Gastroesophageal sphincter (tissue), 4 donors: ENCODE measurements at regions not wholly inside any gene's neighbourhood (a gene's known extent, or its start where the extent isn't known, plus 50 kb on each side); places are given as distances from the start of the nearest gene placed in this dataset.

Source experiments
- ATAC-seq: fragments of 150-250 bp; one replicate; pipeline ENCODE4 v1.9.1; 2016; ENCODE audit warnings: mild to moderate bottlenecking, moderate library complexity
- H3K27ac ChIP-seq, 4 donors: fragments of 200-600 bp; sonication (generic) in 3 of 4; 1 replicate in 3 of 4; 2 replicates in 1 of 4; pipeline ENCODE4 v1.5.1; 2016 to 2019
- H3K27me3 ChIP-seq: fragments of 200-600 bp; sonication (generic); one replicate; pipeline ENCODE4 v1.5.1; 2019
- H3K36me3 ChIP-seq, 2 donors: fragments of 200-600 bp; sonication (generic); one replicate each; pipeline ENCODE4 v1.5.1; 2019; ENCODE audit warnings: control low read depth in 1 of 2
- H3K4me1 ChIP-seq, 3 donors: fragments of 200-600 bp; sonication (generic); 1 replicate in 2 of 3; 2 replicates in 1 of 3; pipeline ENCODE4 v1.5.1; 2016 to 2019; ENCODE audit warnings: control low read depth in 2 of 3
- H3K4me3 ChIP-seq, 2 donors: fragments of 200-600 bp; sonication (generic); one replicate each; pipeline ENCODE4 v1.5.1; 2019; ENCODE audit warnings: mild to moderate bottlenecking in 1 of 2, moderate library complexity in 1 of 2
- H3K9me3 ChIP-seq, 3 donors: fragments of 200-600 bp; sonication (generic); one replicate each; pipeline ENCODE4 v1.5.1; 2017 to 2019; ENCODE audit warnings: control low read depth in 2 of 3
- EP300 ChIP-seq: sonication (generic); formaldehyde crosslinking; IDR thresholded peaks from one replicate; pipeline ENCODE4 v1.6.1; 2017; ENCODE audit warnings: antibody characterized with exemption, mild to moderate bottlenecking
- POLR2A ChIP-seq, 2 donors: fragments of 450-650 bp; IDR thresholded peaks; one replicate each; pipeline ENCODE4 v1.6.1; 2017; ENCODE audit warnings: antibody characterized with exemption in 2 of 2, mild to moderate bottlenecking in 2 of 2, moderate library complexity in 1 of 2
- POLR2AphosphoS5 ChIP-seq: sonication (generic); formaldehyde crosslinking; IDR thresholded peaks from one replicate; pipeline ENCODE4 v1.6.1; 2017; ENCODE audit warnings: antibody characterized with exemption
- WGBS, 2 donors: methylation state at CpG; one replicate each; pipeline ENCODE4 v1.1.5; 2018; ENCODE audit warnings: low coverage in 1 of 2; 5-methylcytosine and 5-hydroxymethylcytosine counted together
- TF ChIP-seq, protein P1 (sequence below), 4 experiments: fragments of 200-600 bp in 2 of 4; fragments of 450-650 bp in 2 of 4; sonication (generic) in 1 of 4; IDR thresholded peaks; one replicate each; pipeline ENCODE4 v1.5.1; 2017 to 2019; ENCODE audit warnings: antibody characterized with exemption in 4 of 4, mild to moderate bottlenecking in 2 of 4, moderate library complexity in 2 of 4

DNA sequence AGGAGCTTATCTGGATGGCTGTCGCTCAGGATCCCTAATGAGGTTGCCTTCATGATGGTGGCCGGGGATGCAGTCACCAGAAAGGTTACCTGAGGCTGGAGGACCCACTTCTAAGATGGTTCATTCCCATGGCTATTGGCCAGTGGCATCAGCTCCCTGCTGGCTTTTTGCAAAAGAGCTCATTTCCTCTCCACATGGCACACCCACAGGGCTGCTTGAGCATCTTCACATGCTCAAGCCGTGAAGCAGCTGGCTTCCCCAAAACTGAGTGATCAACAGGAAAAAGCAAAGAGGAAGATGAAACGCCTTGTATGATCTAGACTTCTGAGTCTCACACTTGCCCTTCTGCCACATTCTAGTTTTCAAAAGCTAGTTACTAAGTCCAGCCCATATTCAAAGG is 124.6 kb upstream of the CXADR start:
- Histone ChIP-seq H3K4me1 (no peaks in the 10 kb centered on the region), H3K27ac (no peak overlapping the region), H3K36me3 (no peaks in the 10 kb centered on the region), H3K27me3 (no peaks in the 10 kb centered on the region), H3K4me3 (no peak overlapping the region), H3K9me3 (no peaks in the 10 kb centered on the region)
- whole genome bisulfite sequencing, 2 donors, result 63 to 64% methylated on average over 2 of the region's 4 CpGs
- TF ChIP-seq, protein P1, sequence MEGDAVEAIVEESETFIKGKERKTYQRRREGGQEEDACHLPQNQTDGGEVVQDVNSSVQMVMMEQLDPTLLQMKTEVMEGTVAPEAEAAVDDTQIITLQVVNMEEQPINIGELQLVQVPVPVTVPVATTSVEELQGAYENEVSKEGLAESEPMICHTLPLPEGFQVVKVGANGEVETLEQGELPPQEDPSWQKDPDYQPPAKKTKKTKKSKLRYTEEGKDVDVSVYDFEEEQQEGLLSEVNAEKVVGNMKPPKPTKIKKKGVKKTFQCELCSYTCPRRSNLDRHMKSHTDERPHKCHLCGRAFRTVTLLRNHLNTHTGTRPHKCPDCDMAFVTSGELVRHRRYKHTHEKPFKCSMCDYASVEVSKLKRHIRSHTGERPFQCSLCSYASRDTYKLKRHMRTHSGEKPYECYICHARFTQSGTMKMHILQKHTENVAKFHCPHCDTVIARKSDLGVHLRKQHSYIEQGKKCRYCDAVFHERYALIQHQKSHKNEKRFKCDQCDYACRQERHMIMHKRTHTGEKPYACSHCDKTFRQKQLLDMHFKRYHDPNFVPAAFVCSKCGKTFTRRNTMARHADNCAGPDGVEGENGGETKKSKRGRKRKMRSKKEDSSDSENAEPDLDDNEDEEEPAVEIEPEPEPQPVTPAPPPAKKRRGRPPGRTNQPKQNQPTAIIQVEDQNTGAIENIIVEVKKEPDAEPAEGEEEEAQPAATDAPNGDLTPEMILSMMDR (IDR thresholded peaks at IDR 0.05), result no peak
- TF ChIP-seq EP300 (no peak), POLR2AphosphoS5 (no peak), POLR2A (IDR thresholded peaks at IDR 0.05) (no peak)
- ATAC-seq, result no peak

GRCh38 chr21:17389311-17389710 is 123.5 kb upstream of the CXADR start:
- 61 to 71% methylated on average over 1 of the region's 1 CpG for WGBS, 2 donors

DNA sequence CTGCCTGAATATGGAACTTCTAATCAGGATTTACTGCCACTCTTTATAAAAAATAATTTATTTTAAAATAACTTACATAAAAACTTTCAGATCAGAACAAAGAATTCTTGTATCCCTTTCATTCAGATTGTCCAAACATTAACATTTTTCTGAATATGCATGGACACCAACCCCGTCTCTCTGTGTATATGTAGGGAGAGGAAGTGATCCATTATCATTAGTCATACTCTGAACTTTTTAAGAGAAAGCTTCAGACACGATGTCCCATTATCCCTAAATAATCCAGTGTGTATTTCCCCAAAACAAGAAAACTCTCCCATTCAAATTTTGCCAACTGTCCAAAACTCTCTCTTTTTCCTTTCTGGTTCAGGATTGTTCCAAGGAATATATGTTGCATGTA is 122.3 kb upstream of the CXADR start:
- TF ChIP-seq EP300 (no peak), POLR2A (IDR thresholded peaks at IDR 0.05) (no peak), POLR2AphosphoS5 (no peak)
- TF ChIP-seq, protein P1 (IDR thresholded peaks at IDR 0.05), result no peak
- 38 to 58% methylated on average over 2 of the region's 2 CpGs for WGBS, 2 donors
- H3K27ac ChIP-seq, result no peak overlapping the region
- H3K4me1 ChIP-seq, result no peaks in the 10 kb centered on the region
- no peak for ATAC-seq
- no peaks in the 10 kb centered on the region for H3K36me3 ChIP-seq
- H3K9me3 ChIP-seq, result no peaks in the 10 kb centered on the region
- no peaks in the 10 kb centered on the region for H3K27me3 ChIP-seq
- H3K4me3 ChIP-seq, result no peak overlapping the region

More at GRCh38 chr21:17389311-17389710, 123.5 kb upstream of the CXADR start:
- Histone ChIP-seq H3K4me1 (no peaks in the 10 kb centered on the region), H3K27me3 (no peaks in the 10 kb centered on the region), H3K9me3 (no peaks in the 10 kb centered on the region), H3K4me3 (no peak overlapping the region), H3K36me3 (no peaks in the 10 kb centered on the region), H3K27ac (no peak overlapping the region)
- ATAC-seq, result no peak
- TF ChIP-seq POLR2AphosphoS5, result no peak

GRCh38 chr21:17391811-17392340 is 121.0 kb upstream of the CXADR start:
- Histone ChIP-seq H3K27me3 (no peaks in the 10 kb centered on the region), H3K9me3 (no peaks in the 10 kb centered on the region), H3K27ac (no peak overlapping the region), H3K4me1 (no peaks in the 10 kb centered on the region), H3K4me3 (no peak overlapping the region), H3K36me3 (no peaks in the 10 kb centered on the region)
- 69 to 81% methylated on average over 2 to 3 of the region's 3 CpGs for WGBS, 2 donors
- ATAC-seq, result no peak
- TF ChIP-seq POLR2AphosphoS5, result no peak
- TF ChIP-seq EP300, result no peak
- TF ChIP-seq, protein P1 (IDR thresholded peaks at IDR 0.05), result no peak
- TF ChIP-seq POLR2A (IDR thresholded peaks at IDR 0.05), result no peak

DNA sequence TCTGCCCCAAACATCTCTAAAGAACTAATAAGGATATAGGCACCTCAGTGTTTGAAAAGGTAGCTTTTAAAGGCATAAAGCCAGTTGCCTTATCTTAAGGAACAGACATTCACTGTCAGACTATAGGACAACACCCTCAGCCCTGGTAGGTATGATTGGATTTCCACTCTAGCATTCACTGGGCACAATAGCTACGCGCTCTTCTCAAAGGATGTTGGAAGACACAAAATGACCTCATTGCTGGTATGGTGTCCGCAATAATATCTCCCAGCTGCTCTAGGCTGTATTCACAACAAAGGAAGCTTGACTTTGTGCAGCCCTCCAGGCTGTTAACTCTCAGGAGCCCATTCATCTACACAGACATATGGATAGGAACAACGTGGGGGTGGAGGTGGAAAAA is 119.4 kb upstream of the CXADR start:
- no peak for TF ChIP-seq EP300
- TF ChIP-seq POLR2A (IDR thresholded peaks at IDR 0.05), result no peak
- no peak for TF ChIP-seq POLR2AphosphoS5
- TF ChIP-seq, protein P1 (IDR thresholded peaks at IDR 0.05), result no peak
- Histone ChIP-seq H3K27me3 (no peaks in the 10 kb centered on the region), H3K4me3 (no peak overlapping the region), H3K9me3 (no peaks in the 10 kb centered on the region), H3K27ac (no peak overlapping the region), H3K36me3 (no peaks in the 10 kb centered on the region), H3K4me1 (no peaks in the 10 kb centered on the region)
- no peak for ATAC-seq
- WGBS, 2 donors, result 32 to 50% methylated on average over 1 to 4 of the region's 4 CpGs
